VCaP (cell line): ENCODE measurements at regions not wholly inside any gene's neighbourhood (a gene's known extent, or its start where the extent isn't known, plus 50 kb on each side); places are given as distances from the start of the nearest gene placed in this dataset.

Experiments used
- H3K27ac ChIP-seq: fragments of 450-650 bp; 2 replicates; pipeline ENCODE4 v1.5.1; 2017
- TF ChIP-seq, protein P1 (sequence below): fragments of 450-650 bp; conservative IDR thresholded peaks from 2 replicates; pipeline ENCODE4 v1.5.1; 2017; ENCODE audit warnings: mild to moderate bottlenecking, moderate library complexity

DNA sequence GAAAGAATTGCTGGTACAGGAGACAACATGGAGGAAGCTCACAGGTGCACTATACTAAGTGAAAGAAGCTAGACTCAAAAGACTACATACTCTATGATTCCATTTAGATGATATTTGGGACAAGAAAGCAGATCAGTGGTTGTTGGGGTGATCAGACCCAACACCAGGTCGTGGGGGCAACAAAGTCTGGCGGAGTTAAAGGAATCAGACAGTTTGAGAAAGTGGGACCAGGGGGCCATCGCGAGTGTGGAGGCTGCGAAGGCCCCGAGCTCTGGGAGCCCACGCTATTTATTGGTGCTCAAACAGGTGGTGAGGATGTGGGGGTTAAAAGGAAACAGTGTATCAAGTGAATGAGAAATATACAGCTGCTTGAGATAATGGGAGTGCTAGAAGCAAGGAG, 282.8 kb upstream of the SGK1 start:
- H3K27ac ChIP-seq, result no peak overlapping the region
- TF ChIP-seq, protein P1, sequence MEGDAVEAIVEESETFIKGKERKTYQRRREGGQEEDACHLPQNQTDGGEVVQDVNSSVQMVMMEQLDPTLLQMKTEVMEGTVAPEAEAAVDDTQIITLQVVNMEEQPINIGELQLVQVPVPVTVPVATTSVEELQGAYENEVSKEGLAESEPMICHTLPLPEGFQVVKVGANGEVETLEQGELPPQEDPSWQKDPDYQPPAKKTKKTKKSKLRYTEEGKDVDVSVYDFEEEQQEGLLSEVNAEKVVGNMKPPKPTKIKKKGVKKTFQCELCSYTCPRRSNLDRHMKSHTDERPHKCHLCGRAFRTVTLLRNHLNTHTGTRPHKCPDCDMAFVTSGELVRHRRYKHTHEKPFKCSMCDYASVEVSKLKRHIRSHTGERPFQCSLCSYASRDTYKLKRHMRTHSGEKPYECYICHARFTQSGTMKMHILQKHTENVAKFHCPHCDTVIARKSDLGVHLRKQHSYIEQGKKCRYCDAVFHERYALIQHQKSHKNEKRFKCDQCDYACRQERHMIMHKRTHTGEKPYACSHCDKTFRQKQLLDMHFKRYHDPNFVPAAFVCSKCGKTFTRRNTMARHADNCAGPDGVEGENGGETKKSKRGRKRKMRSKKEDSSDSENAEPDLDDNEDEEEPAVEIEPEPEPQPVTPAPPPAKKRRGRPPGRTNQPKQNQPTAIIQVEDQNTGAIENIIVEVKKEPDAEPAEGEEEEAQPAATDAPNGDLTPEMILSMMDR, result no peak

DNA sequence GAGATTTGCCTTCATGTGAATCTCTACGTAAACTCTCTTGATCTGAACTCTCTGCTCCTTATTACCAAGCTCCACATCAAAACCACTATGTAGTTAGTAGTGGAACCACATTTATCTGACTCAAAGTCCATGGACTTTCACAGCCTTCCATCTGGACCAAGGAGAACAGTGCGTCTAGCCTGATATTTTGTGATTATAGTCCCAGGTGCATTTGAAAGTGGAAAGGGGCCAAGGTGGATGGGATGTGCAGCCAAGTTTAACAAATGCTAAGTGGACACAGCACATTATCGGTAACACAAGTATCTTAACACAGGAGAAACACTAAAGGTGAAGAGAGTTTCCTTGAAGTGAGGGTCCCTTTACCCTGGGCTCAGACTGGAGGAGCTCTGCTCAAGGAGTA, 281.2 kb upstream of the SGK1 start:
- H3K27ac ChIP-seq, result no peak overlapping the region
- TF ChIP-seq, protein P1, result no peak

DNA sequence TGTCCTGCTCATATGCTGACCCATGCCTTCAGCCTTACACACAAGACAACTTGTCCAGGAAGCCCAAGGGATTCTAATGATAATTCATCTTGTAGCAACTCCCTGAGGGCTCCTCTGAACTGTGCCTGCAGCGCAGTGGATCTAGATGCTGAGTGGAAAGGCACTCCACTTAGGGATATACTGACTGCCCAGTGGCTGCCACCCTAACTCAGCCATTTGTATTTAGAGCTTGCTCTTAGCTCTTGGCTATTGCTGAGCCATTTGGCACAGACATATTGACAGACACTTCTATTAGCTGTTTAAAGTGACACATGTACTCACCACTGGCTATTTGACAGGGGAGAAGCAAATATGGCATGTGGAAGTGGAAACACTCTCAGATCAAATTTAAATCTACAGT, 278.3 kb upstream of the SGK1 start:
- H3K27ac ChIP-seq, result no peak overlapping the region
- TF ChIP-seq, protein P1, result no peak

DNA sequence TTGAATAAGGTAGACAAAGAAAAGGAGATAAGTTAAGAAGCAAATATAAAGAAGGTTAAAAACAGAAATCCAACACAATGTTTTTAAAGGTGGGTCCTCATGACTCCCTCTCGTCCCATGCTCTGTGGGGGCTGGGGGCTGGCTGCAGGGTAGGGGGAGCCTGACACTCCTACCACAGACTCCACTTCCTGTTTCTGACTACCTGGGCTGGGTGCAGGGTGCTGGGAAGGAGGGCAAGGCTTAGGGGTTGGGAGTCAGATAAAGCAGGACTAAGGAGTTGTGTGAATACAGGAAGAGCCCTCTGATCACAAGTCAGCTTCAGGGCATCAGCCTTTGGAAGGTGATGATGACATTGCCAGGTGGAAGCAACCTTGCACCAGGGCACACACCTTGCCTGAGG, 277.0 kb upstream of the SGK1 start:
- H3K27ac ChIP-seq, result no peak overlapping the region
- TF ChIP-seq, protein P1, result no peak

DNA sequence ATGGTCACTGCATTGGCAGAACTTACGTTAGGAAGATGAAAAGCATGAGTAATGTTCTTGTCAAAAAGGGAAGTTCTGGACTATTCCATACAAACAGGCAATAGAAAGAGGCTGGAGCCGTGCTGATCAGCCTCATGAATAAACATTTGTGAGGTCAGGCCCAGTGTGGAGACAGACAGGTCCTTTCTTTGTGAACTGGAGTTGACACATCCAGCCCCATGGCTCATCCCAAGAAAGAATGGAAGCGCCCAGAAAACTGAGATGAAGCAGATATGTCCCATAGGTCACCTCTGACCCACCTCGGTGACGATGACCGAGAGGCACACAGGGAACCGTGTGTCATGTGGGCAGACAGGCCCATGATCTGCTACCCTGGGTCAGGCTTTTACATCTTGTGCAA, 276.0 kb upstream of the SGK1 start:
- TF ChIP-seq, protein P1, result no peak
- no peak overlapping the region for H3K27ac ChIP-seq

DNA sequence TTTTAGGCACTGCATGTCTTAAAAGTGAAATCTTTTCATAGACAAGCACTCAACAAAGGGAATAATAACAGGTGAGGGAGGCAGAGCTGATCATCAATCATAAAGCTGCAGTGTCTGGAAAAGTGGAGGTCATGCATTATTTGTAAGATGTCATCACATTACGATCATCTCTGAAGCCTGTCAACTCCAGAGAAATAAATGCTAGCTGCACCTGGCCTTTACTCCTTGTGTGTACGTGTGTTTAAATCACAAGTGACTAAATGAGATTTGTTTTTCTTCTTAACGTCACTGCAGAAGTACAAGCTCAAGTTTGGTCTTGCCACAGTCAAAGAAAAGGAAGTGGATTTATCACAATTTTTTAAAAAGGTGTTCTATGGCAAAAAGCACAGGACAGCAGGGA, 275.5 kb upstream of the SGK1 start:
- no peak overlapping the region for H3K27ac ChIP-seq
- TF ChIP-seq, protein P1, result no peak

DNA sequence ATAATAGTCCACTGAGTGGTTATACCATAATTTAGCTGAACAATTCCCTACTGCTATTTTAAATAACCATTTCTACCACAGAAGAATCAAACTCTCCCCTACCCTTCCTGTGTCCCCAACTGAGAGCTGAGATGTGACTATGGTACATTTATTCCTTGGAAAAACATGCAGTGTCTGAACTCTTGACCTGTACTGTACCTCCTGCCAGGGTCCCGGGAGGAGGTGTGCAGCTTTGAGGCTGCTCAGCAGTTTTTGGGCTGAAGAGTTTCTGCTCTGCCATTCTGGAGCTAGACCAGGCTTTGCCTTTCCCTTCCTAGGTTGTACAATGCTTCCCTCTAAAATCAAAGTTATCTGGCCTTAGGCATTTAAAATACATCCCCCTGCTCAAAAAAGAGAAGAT, 275.1 kb upstream of the SGK1 start:
- no peak overlapping the region for H3K27ac ChIP-seq
- TF ChIP-seq, protein P1, result no peak

DNA sequence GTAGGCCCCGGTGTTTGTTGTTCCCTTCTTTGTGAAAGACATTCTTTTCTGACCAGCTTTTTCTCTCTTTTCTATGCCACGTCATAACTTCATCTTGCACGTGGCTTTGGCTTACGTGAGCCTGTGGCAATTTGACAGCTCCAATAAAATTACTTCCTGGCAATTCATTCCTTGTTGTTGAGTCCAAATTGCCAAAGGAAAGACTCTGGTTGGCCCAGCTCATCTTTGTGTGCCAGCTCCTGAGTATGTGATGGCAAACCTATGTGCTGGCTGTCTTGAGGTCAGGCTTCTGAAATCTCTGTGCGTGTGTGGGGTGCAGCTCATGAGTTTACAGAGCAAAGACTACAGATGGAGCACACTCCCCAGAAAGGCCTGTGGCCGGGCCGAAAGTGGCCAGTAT, 272.5 kb upstream of the SGK1 start:
- no peak overlapping the region for H3K27ac ChIP-seq
- TF ChIP-seq, protein P1, result no peak
